Neural progenitor cell (in vitro differentiated cells): ENCODE measurements at regions not wholly inside any gene's neighbourhood (a gene's known extent, or its start where the extent isn't known, plus 50 kb on each side); places are given as distances from the start of the nearest gene placed in this dataset.
"Not testable (repeated sequence)": the region's sequence is repeated elsewhere in the genome, so short reads cannot be mapped to it uniquely, and the experiment has no call there.

ENCODE experiments used
- DNase-seq: peaks from one replicate; pipeline ENCODE4 v3.0.0-alpha.2; 2016; ENCODE audit warnings: low spot score
- H2AFZ ChIP-seq: fragments of 200-600 bp; sonication (generic); replicated peaks from 2 replicates; pipeline ENCODE4 v1.6.1; 2016; ENCODE audit warnings: antibody characterized with exemption
- H3F3A ChIP-seq: fragments of 200-600 bp; sonication (generic); 2 replicates; pipeline ENCODE4 v1.6.1; 2016; ENCODE audit warnings: antibody characterized with exemption, low read depth
- H3K27ac ChIP-seq: fragments of 200-600 bp; sonication (generic); 2 replicates; pipeline ENCODE4 v1.5.1; 2016; ENCODE audit warnings: mild to moderate bottlenecking
- H3K27me3 ChIP-seq: fragments of 200-600 bp; sonication (generic); 2 replicates; pipeline ENCODE4 v1.6.1; 2016; ENCODE audit warnings: mild to moderate bottlenecking, moderate library complexity
- H3K36me3 ChIP-seq: fragments of 200-600 bp; sonication (generic); 2 replicates; pipeline ENCODE4 v1.5.1; 2016
- H3K4me1 ChIP-seq: fragments of 200-600 bp; sonication (generic); 2 replicates; pipeline ENCODE4 v1.6.1; 2016; ENCODE audit warnings: mixed run types
- H3K4me2 ChIP-seq: fragments of 200-600 bp; sonication (generic); 2 replicates; pipeline ENCODE4 v1.6.1; 2016
- H3K4me3 ChIP-seq: fragments of 200-600 bp; sonication (generic); 2 replicates; pipeline ENCODE4 v1.5.1; 2016
- H3K79me2 ChIP-seq: fragments of 200-600 bp; sonication (generic); 2 replicates; pipeline ENCODE4 v1.6.1; 2016; ENCODE audit warnings: low read depth
- H3K9ac ChIP-seq: fragments of 200-600 bp; sonication (generic); 2 replicates; pipeline ENCODE4 v1.6.1; 2016
- H3K9me3 ChIP-seq: fragments of 200-600 bp; sonication (generic); 2 replicates; pipeline ENCODE4 v1.5.1; 2016; ENCODE audit warnings: low read depth
- H4K20me1 ChIP-seq: fragments of 200-600 bp; sonication (generic); 2 replicates; pipeline ENCODE4 v1.6.1; 2016; ENCODE audit warnings: low read depth
- H3K27ac Mint-ChIP-seq: 3 replicates; pipeline ENCODE4 v1.8.0; 2021; ENCODE audit warnings: mixed read lengths
- H3K27me3 Mint-ChIP-seq: 2 replicates; pipeline ENCODE4 v1.8.0; 2022; ENCODE audit warnings: low read depth, mild to moderate bottlenecking, inconsistent platforms, moderate library complexity, mixed read lengths; ENCODE audit not compliant: insufficient read depth
- H3K36me3 Mint-ChIP-seq: 3 replicates; pipeline ENCODE4 v1.8.0; 2021; ENCODE audit warnings: mixed read lengths
- H3K4me1 Mint-ChIP-seq: 3 replicates; pipeline ENCODE4 v1.8.0; 2021; ENCODE audit warnings: mixed read lengths
- H3K4me3 Mint-ChIP-seq: 3 replicates; pipeline ENCODE4 v1.8.0; 2021; ENCODE audit warnings: mild to moderate bottlenecking, moderate library complexity, mixed read lengths
- H3K9me3 Mint-ChIP-seq: 3 replicates; pipeline ENCODE4 v1.8.0; 2020; ENCODE audit warnings: mixed read lengths
- EZH2 ChIP-seq: fragments of 200-600 bp; sonication (generic); IDR thresholded peaks from 2 replicates; pipeline ENCODE4 v1.6.1; 2017; ENCODE audit warnings: antibody characterized with exemption, mild to moderate bottlenecking, moderate library complexity
- EZH2phosphoT487 ChIP-seq: fragments of 200-600 bp; sonication (generic); IDR thresholded peaks from 2 replicates; pipeline ENCODE4 v1.6.1; 2017; ENCODE audit warnings: antibody characterized with exemption
- TF ChIP-seq, protein P1 (sequence below): fragments of 200-600 bp; sonication (generic); IDR thresholded peaks from 2 replicates; pipeline ENCODE4 v1.5.1; 2017; ENCODE audit warnings: antibody characterized with exemption, mild to moderate bottlenecking

DNA sequence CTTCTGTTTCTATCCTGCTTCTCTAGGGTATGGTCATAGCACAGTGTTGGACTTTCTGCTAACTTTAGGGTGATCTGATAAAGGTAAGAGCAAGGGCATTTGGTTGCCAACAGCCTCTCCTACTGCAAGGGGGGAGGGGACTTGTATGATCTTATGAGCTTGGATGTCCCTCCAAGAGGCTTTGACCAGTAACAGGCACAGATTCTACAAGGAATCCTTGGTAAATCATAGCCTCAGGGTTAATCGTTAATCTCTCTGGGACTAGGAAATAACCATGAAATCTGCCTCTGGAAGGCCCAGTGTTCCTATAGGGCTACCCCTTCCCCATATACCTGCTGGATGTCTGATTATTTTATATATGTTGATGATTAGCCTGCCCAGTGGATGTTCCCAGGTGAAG is 134.8 kb upstream of the TNFSF4 start:
- no peak for TF ChIP-seq EZH2phosphoT487
- TF ChIP-seq EZH2 = no peak
- TF ChIP-seq, protein P1, sequence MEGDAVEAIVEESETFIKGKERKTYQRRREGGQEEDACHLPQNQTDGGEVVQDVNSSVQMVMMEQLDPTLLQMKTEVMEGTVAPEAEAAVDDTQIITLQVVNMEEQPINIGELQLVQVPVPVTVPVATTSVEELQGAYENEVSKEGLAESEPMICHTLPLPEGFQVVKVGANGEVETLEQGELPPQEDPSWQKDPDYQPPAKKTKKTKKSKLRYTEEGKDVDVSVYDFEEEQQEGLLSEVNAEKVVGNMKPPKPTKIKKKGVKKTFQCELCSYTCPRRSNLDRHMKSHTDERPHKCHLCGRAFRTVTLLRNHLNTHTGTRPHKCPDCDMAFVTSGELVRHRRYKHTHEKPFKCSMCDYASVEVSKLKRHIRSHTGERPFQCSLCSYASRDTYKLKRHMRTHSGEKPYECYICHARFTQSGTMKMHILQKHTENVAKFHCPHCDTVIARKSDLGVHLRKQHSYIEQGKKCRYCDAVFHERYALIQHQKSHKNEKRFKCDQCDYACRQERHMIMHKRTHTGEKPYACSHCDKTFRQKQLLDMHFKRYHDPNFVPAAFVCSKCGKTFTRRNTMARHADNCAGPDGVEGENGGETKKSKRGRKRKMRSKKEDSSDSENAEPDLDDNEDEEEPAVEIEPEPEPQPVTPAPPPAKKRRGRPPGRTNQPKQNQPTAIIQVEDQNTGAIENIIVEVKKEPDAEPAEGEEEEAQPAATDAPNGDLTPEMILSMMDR = no peak
- Histone ChIP-seq H3K4me2 (no peak overlapping the region), H2AFZ (no peak overlapping the region), H3K9me3 (no peaks in the 10 kb centered on the region), H3K36me3 (no peaks in the 10 kb centered on the region), H3F3A (no peaks in the 10 kb centered on the region), H3K79me2 (no peaks in the 10 kb centered on the region), H3K9ac (no peak overlapping the region), H3K4me3 (no peak overlapping the region), H3K27ac (no peak overlapping the region), H3K4me1 (peaks cover 2% of the 10 kb centered on the region), H3K27me3 (no peaks in the 10 kb centered on the region), H4K20me1 (no peaks in the 10 kb centered on the region)
- no peaks in the 10 kb centered on the region for H3K9me3 Mint-ChIP-seq
- H3K4me3 Mint-ChIP-seq = no peak overlapping the region
- peaks cover 3% of the 10 kb centered on the region for H3K27me3 Mint-ChIP-seq
- H3K4me1 Mint-ChIP-seq = no peaks in the 10 kb centered on the region
- no peaks in the 10 kb centered on the region for H3K36me3 Mint-ChIP-seq
- DNase-seq = no peak
- H3K27ac Mint-ChIP-seq = no peak overlapping the region

DNA sequence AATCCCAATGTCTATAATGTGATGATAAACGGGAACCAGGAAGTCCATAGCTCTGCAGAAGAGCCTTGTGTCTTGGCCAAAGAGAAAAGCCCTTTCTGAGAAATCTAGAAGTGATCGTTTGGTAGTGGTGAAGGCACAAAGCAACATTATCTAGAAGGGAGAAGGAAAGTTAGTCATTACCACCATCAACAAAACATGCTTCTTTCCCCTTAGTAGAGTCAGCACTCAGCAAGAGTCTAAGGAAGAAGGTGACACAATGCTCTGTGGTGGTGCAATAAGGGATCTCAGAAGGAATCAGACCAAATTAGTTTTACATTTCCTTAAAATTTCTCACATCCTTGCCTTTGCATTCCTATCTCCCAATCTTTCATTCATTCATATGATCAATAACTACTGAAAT is 134.4 kb upstream of the PRDX6 start:
- no peaks in the 10 kb centered on the region for H4K20me1 ChIP-seq
- H3K36me3 ChIP-seq = no peaks in the 10 kb centered on the region
- no peaks in the 10 kb centered on the region for H3K9me3 Mint-ChIP-seq

GRCh38 chr1:173344034-173344743 is 132.9 kb upstream of the PRDX6 start:
- H3K36me3 Mint-ChIP-seq = no peaks in the 10 kb centered on the region
- H3K27me3 Mint-ChIP-seq = no peaks in the 10 kb centered on the region
- no peak overlapping the region for H3K27ac Mint-ChIP-seq
- H3K9ac ChIP-seq = no peak overlapping the region
- no peak overlapping the region for H2AFZ ChIP-seq
- H3F3A ChIP-seq = no peaks in the 10 kb centered on the region
- no peaks in the 10 kb centered on the region for H3K9me3 ChIP-seq
- DNase-seq = no peak
- no peaks in the 10 kb centered on the region for H3K79me2 ChIP-seq
- no peak for TF ChIP-seq EZH2phosphoT487
- no peaks in the 10 kb centered on the region for H4K20me1 ChIP-seq
- peaks cover 3% of the 10 kb centered on the region for H3K36me3 ChIP-seq
- H3K4me3 ChIP-seq = no peak overlapping the region
- peaks cover 3% of the 10 kb centered on the region for H3K4me1 Mint-ChIP-seq
- no peaks in the 10 kb centered on the region for H3K9me3 Mint-ChIP-seq
- no peak overlapping the region for H3K27ac ChIP-seq
- no peaks in the 10 kb centered on the region for H3K27me3 ChIP-seq
- H3K4me2 ChIP-seq = no peak overlapping the region
- peaks cover 11% of the 10 kb centered on the region for H3K4me1 ChIP-seq
- H3K4me3 Mint-ChIP-seq = no peak overlapping the region

More for the DNA sequence above, 134.4 kb upstream of the PRDX6 start:
- H3K27ac ChIP-seq = no peak overlapping the region
- H3K9me3 ChIP-seq = no peaks in the 10 kb centered on the region
- no peak for TF ChIP-seq EZH2
- TF ChIP-seq, protein P1 = no peak
- no peak for TF ChIP-seq EZH2phosphoT487
- H3F3A ChIP-seq = no peaks in the 10 kb centered on the region
- H3K79me2 ChIP-seq = no peaks in the 10 kb centered on the region
- H3K36me3 Mint-ChIP-seq = no peaks in the 10 kb centered on the region
- peaks cover 3% of the 10 kb centered on the region for H3K27me3 Mint-ChIP-seq
- H3K4me1 ChIP-seq = peaks cover 10% of the 10 kb centered on the region
- H3K27me3 ChIP-seq = no peaks in the 10 kb centered on the region
- H2AFZ ChIP-seq = no peak overlapping the region
- H3K4me1 Mint-ChIP-seq = peaks cover 3% of the 10 kb centered on the region
- no peak overlapping the region for H3K9ac ChIP-seq
- no peak overlapping the region for H3K4me2 ChIP-seq
- H3K4me3 ChIP-seq = no peak overlapping the region
- H3K4me3 Mint-ChIP-seq = no peak overlapping the region
- H3K27ac Mint-ChIP-seq = no peak overlapping the region
- no peak for DNase-seq

GRCh38 chr1:173347282-173347818 is 129.8 kb upstream of the PRDX6 start:
- H4K20me1 ChIP-seq = no peaks in the 10 kb centered on the region
- H3K4me3 ChIP-seq = no peak overlapping the region
- Mint-ChIP-seq H3K4me3 (no peak overlapping the region), H3K27ac (no peak overlapping the region), H3K4me1 (peaks cover 3% of the 10 kb centered on the region), H3K9me3 (peaks cover 6% of the 10 kb centered on the region), H3K27me3 (peaks cover 2% of the 10 kb centered on the region), H3K36me3 (no peaks in the 10 kb centered on the region)
- peaks cover 11% of the 10 kb centered on the region for H3K4me1 ChIP-seq
- TF ChIP-seq, protein P1 = no peak
- TF ChIP-seq EZH2phosphoT487 = no peak
- no peak for TF ChIP-seq EZH2
- H3K9ac ChIP-seq = no peak overlapping the region
- H3K79me2 ChIP-seq = no peaks in the 10 kb centered on the region
- H3K27ac ChIP-seq = peak overlapping the region; percentile 2
- H3K4me2 ChIP-seq = peak overlapping the region; percentile 0
- H3K36me3 ChIP-seq = peaks cover 3% of the 10 kb centered on the region
- H3K9me3 ChIP-seq = no peaks in the 10 kb centered on the region
- no peaks in the 10 kb centered on the region for H3F3A ChIP-seq
- peak; percentile 64 for DNase-seq
- H3K27me3 ChIP-seq = no peaks in the 10 kb centered on the region
- no peak overlapping the region for H2AFZ ChIP-seq

GRCh38 chr1:173352635-173353034 is 124.5 kb upstream of the PRDX6 start:
- peaks cover 16% of the 10 kb centered on the region for H3K9me3 Mint-ChIP-seq
- H3K4me2 ChIP-seq, H3K79me2 ChIP-seq, H3K27me3 Mint-ChIP-seq, H4K20me1 ChIP-seq, H3K27ac ChIP-seq, H3K9me3 ChIP-seq, H3K4me1 ChIP-seq, H3K4me3 Mint-ChIP-seq, H3K4me3 ChIP-seq, H3K9ac ChIP-seq, H3K27me3 ChIP-seq, H3K36me3 Mint-ChIP-seq, H3K4me1 Mint-ChIP-seq, H3K36me3 ChIP-seq, H2AFZ ChIP-seq, DNase-seq, H3F3A ChIP-seq, H3K27ac Mint-ChIP-seq: not testable (repeated sequence)
